Panc1 (cell line): ENCODE measurements at regions not wholly inside any gene's neighbourhood (a gene's known extent, or its start where the extent isn't known, plus 50 kb on each side); places are given as distances from the start of the nearest gene placed in this dataset.

Experiments
- CTCF ChIP-seq: fragments of 450-650 bp; IDR thresholded peaks from 2 replicates; pipeline ENCODE4 v1.5.1; 2017; ENCODE audit warnings: mild to moderate bottlenecking
- POLR2AphosphoS5 ChIP-seq: IDR thresholded peaks from 2 replicates; pipeline ENCODE4 v1.6.1; 2012; ENCODE audit warnings: mild to moderate bottlenecking, low read depth, low read length, moderate library complexity

DNA sequence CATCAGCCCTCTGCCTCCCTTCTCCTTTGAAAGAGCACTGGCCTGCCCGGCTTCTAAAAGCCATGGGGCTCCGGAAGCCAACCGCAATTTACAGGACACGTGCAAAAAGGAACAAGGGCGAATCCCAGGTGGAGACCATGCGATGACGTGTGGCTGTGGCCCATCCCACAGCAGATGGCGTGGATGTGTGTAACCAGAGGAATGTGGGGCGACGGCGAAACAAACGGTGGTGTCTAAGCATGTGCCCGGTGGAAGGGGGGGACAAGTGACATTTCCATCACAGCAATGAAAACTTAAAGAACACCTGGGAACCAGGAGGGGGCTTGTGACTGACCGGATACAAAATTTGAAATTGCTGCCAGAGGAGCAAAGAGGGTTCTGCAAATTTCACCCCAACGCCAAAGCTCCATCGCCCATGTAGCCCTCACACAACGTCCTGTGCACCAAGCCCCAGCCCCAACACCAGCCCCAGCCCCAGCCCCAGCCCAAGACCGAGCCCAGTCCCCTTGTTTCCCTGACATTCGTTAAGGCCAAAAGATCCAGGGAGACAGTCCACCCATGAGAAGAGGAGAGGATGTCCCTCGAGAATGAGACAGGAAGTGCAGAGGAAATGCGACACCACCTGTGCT is 159.7 kb upstream of the ZNF337 start:
- no peak for TF ChIP-seq POLR2AphosphoS5
- no peak for TF ChIP-seq CTCF
